Gastroesophageal sphincter (tissue), 4 donors: ENCODE measurements at regions not wholly inside any gene's neighbourhood (a gene's known extent, or its start where the extent isn't known, plus 50 kb on each side); places are given as distances from the start of the nearest gene placed in this dataset.
"Not testable (repeated sequence)": the region's sequence is repeated elsewhere in the genome, so short reads cannot be mapped to it uniquely, and the experiment has no call there.

Source experiments
- ATAC-seq: fragments of 150-250 bp; one replicate; pipeline ENCODE4 v1.9.1; 2016; ENCODE audit warnings: mild to moderate bottlenecking, moderate library complexity
- H3K27ac ChIP-seq, 4 donors: fragments of 200-600 bp; sonication (generic) in 3 of 4; 1 replicate in 3 of 4; 2 replicates in 1 of 4; pipeline ENCODE4 v1.5.1; 2016 to 2019
- H3K27me3 ChIP-seq: fragments of 200-600 bp; sonication (generic); one replicate; pipeline ENCODE4 v1.5.1; 2019
- H3K36me3 ChIP-seq, 2 donors: fragments of 200-600 bp; sonication (generic); one replicate each; pipeline ENCODE4 v1.5.1; 2019; ENCODE audit warnings: control low read depth in 1 of 2
- H3K4me1 ChIP-seq, 3 donors: fragments of 200-600 bp; sonication (generic); 1 replicate in 2 of 3; 2 replicates in 1 of 3; pipeline ENCODE4 v1.5.1; 2016 to 2019; ENCODE audit warnings: control low read depth in 2 of 3
- H3K4me3 ChIP-seq, 2 donors: fragments of 200-600 bp; sonication (generic); one replicate each; pipeline ENCODE4 v1.5.1; 2019; ENCODE audit warnings: mild to moderate bottlenecking in 1 of 2, moderate library complexity in 1 of 2
- H3K9me3 ChIP-seq, 3 donors: fragments of 200-600 bp; sonication (generic); one replicate each; pipeline ENCODE4 v1.5.1; 2017 to 2019; ENCODE audit warnings: control low read depth in 2 of 3
- CTCF ChIP-seq, 4 experiments: fragments of 200-600 bp in 2 of 4; fragments of 450-650 bp in 2 of 4; sonication (generic) in 1 of 4; IDR thresholded peaks; one replicate each; pipeline ENCODE4 v1.5.1; 2017 to 2019; ENCODE audit warnings: antibody characterized with exemption in 4 of 4, mild to moderate bottlenecking in 2 of 4, moderate library complexity in 2 of 4
- EP300 ChIP-seq: sonication (generic); formaldehyde crosslinking; IDR thresholded peaks from one replicate; pipeline ENCODE4 v1.6.1; 2017; ENCODE audit warnings: antibody characterized with exemption, mild to moderate bottlenecking
- POLR2A ChIP-seq, 2 donors: fragments of 450-650 bp; IDR thresholded peaks; one replicate each; pipeline ENCODE4 v1.6.1; 2017; ENCODE audit warnings: antibody characterized with exemption in 2 of 2, mild to moderate bottlenecking in 2 of 2, moderate library complexity in 1 of 2
- POLR2AphosphoS5 ChIP-seq: sonication (generic); formaldehyde crosslinking; IDR thresholded peaks from one replicate; pipeline ENCODE4 v1.6.1; 2017; ENCODE audit warnings: antibody characterized with exemption
- WGBS, 2 donors: methylation state at CpG; one replicate each; pipeline ENCODE4 v1.1.5; 2018; ENCODE audit warnings: low coverage in 1 of 2; 5-methylcytosine and 5-hydroxymethylcytosine counted together

- H3K4me1 ChIP-seq = no peaks in the 10 kb centered on the region
- no peak overlapping the region for H3K4me3 ChIP-seq
- H3K27me3 ChIP-seq = peaks cover 14% of the 10 kb centered on the region
- no peaks in the 10 kb centered on the region for H3K9me3 ChIP-seq
- no peak for TF ChIP-seq POLR2AphosphoS5
- no peak for TF ChIP-seq EP300
- TF ChIP-seq POLR2A (IDR thresholded peaks at IDR 0.05) = no peak
- TF ChIP-seq CTCF (IDR thresholded peaks at IDR 0.05) = no peak
- H3K27ac ChIP-seq = no peak overlapping the region
- no peak for ATAC-seq
- H3K36me3 ChIP-seq = no peaks in the 10 kb centered on the region
- WGBS, 2 donors = 51% methylated on average over 8 of the region's 8 CpGs; no CpG with 5 or more reads in 1 of the 2 donors
Observed at GRCh38 chr11:13782390-13783075, 114.1 kb downstream of the FAR1 start.

- Histone ChIP-seq H3K4me1 (no peaks in the 10 kb centered on the region), H3K27ac (no peak overlapping the region), H3K36me3 (no peaks in the 10 kb centered on the region), H3K27me3 (peaks cover 6% of the 10 kb centered on the region), H3K9me3 (no peaks in the 10 kb centered on the region), H3K4me3 (no peak overlapping the region)
- 74 to 95% methylated on average over 2 to 3 of the region's 3 CpGs for WGBS, 2 donors
- TF ChIP-seq CTCF (IDR thresholded peaks at IDR 0.05) (no peak), POLR2AphosphoS5 (no peak), EP300 (no peak), POLR2A (IDR thresholded peaks at IDR 0.05) (no peak)
- no peak for ATAC-seq
Observed at GRCh38 chr11:13784441-13784840, 116.0 kb downstream of the FAR1 start.

GRCh38 chr11:13784855-13785254 lies 116.4 kb downstream of the FAR1 start:
- TF ChIP-seq EP300 (no peak), POLR2AphosphoS5 (no peak), CTCF (IDR thresholded peaks at IDR 0.05) (no peak), POLR2A (IDR thresholded peaks at IDR 0.05) (no peak)
- no peak for ATAC-seq
- H3K27ac ChIP-seq = no peak overlapping the region
- WGBS, 2 donors = 81% methylated on average over 3 to 5 of the region's 5 CpGs
- no peaks in the 10 kb centered on the region for H3K9me3 ChIP-seq
- no peak overlapping the region for H3K4me3 ChIP-seq
- peaks cover 6% of the 10 kb centered on the region for H3K27me3 ChIP-seq
- H3K36me3 ChIP-seq = no peaks in the 10 kb centered on the region
- H3K4me1 ChIP-seq = no peaks in the 10 kb centered on the region

GRCh38 chr11:13786688-13787087 lies 118.2 kb downstream of the FAR1 start:
- Histone ChIP-seq H3K4me1 (no peaks in the 10 kb centered on the region), H3K36me3 (no peaks in the 10 kb centered on the region), H3K4me3 (no peak overlapping the region), H3K9me3 (no peaks in the 10 kb centered on the region), H3K27me3 (no peaks in the 10 kb centered on the region), H3K27ac (no peak overlapping the region)
- WGBS, 2 donors = 20 to 42% methylated on average over 1 to 3 of the region's 3 CpGs
- TF ChIP-seq POLR2AphosphoS5 (no peak), POLR2A (IDR thresholded peaks at IDR 0.05) (no peak), EP300 (no peak)
- no peak for ATAC-seq

- 74 to 84% methylated on average over 3 of the region's 3 CpGs for WGBS, 2 donors
Observed at GRCh38 chr11:13797616-13798015, 129.1 kb downstream of the FAR1 start.

GRCh38 chr11:13800901-13801300 lies 132.4 kb downstream of the FAR1 start:
- no peak for ATAC-seq
- H3K27ac ChIP-seq = no peak overlapping the region
- peaks cover 0 to 29% (median 0%) of the 10 kb centered on the region in 3 donors for H3K9me3 ChIP-seq
- 25 to 82% methylated on average over 1 of the region's 1 CpG for WGBS, 2 donors
- H3K27me3 ChIP-seq = no peaks in the 10 kb centered on the region
- H3K4me1 ChIP-seq = no peaks in the 10 kb centered on the region
- no peak for TF ChIP-seq CTCF (IDR thresholded peaks at IDR 0.05)
- TF ChIP-seq POLR2A (IDR thresholded peaks at IDR 0.05) = no peak
- no peak for TF ChIP-seq EP300
- TF ChIP-seq POLR2AphosphoS5 = no peak
- H3K4me3 ChIP-seq = no peak overlapping the region
- no peaks in the 10 kb centered on the region for H3K36me3 ChIP-seq

More at GRCh38 chr11:13797616-13798015, 129.1 kb downstream of the FAR1 start:
- H3K27me3 ChIP-seq, H3K27ac ChIP-seq, H3K36me3 ChIP-seq, ATAC-seq, H3K4me1 ChIP-seq, H3K4me3 ChIP-seq: not testable (repeated sequence)
- peaks cover 0 to 16% (median 0%) of the 10 kb centered on the region in 3 donors for H3K9me3 ChIP-seq
